ENCODE measurements at regions not wholly inside any gene's neighbourhood (a gene's known extent, or its start where the extent isn't known, plus 50 kb on each side); places are given as distances from the start of the nearest gene placed in this dataset.

DNA sequence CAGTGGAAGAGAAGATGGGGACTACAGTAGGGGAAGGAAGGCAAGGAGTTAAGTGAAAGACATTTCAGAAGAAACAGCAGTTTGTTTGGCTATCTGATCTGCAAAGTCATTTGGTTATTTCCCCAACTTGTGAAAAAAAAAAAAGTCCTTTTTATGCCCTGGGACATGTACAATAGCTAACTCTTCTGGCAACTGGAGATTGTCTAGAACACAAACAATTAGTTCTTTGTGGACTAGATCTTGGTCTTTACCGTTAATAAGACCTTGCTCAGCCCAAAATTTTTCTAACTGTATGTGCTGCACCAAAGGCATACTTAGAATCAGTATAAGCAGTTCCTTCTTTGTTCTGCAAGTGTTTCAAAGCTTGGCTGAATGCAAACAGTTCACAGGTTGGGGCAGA, 103.5 kb upstream of the NECTIN3 start:
- no peak overlapping the region for H3K4me3 ChIP-seq (ENCODE audit: low read depth, low read length, poor library complexity, severe bottlenecking)
- no peak for DNase-seq (ENCODE audit: low spot score)
- H3K9me3 ChIP-seq (ENCODE audit: low read depth, low read length, poor library complexity, severe bottlenecking): no peaks in the 10 kb centered on the region
- intact Hi-C loops (cut with micrococcal nuclease; ENCODE audit: unreplicated experiment): no loop called here
- no peaks in the 10 kb centered on the region for H3K36me3 ChIP-seq (ENCODE audit: insufficient read depth, low read length, poor library complexity, severe bottlenecking)
- POLR2A ChIA-PET (ENCODE audit: low non-redundant PET): no interaction called here
- no peak overlapping the region for H3K27ac ChIP-seq (ENCODE audit: low read depth, low read length, poor library complexity, severe bottlenecking)
- no peak for TF ChIP-seq CTCF (conservative IDR thresholded peaks at IDR 0.05; ENCODE audit: low read depth, low read length)
- TF ChIP-seq EZH2 (IDR thresholded peaks at IDR 0.05; ENCODE audit: borderline replicate concordance, low read depth, low read length, poor library complexity, severe bottlenecking): no peak
- BruUV-seq (replicated peaks): no TSS peak
- H3K27me3 ChIP-seq (replicated peaks; ENCODE audit: insufficient read depth, low read depth, low read length, poor library complexity): no peaks in the 10 kb centered on the region
- no peaks in the 10 kb centered on the region for H3K4me1 ChIP-seq (ENCODE audit: insufficient read depth, low read length, poor library complexity, severe bottlenecking)
- CTCF ChIA-PET: no interaction called here

- Histone ChIP-seq H3K4me1 (ENCODE audit: insufficient read depth, low read length, poor library complexity, severe bottlenecking) (no peaks in the 10 kb centered on the region), H3K9me3 (ENCODE audit: low read depth, low read length, poor library complexity, severe bottlenecking) (no peaks in the 10 kb centered on the region), H3K36me3 (ENCODE audit: insufficient read depth, low read length, poor library complexity, severe bottlenecking) (no peaks in the 10 kb centered on the region), H3K27ac (ENCODE audit: low read depth, low read length, poor library complexity, severe bottlenecking) (no peak overlapping the region), H3K27me3 (replicated peaks; ENCODE audit: insufficient read depth, low read depth, low read length, poor library complexity) (no peaks in the 10 kb centered on the region), H3K4me3 (ENCODE audit: low read depth, low read length, poor library complexity, severe bottlenecking) (no peak overlapping the region)
- TF ChIP-seq CTCF (conservative IDR thresholded peaks at IDR 0.05; ENCODE audit: low read depth, low read length) (no peak), EZH2 (IDR thresholded peaks at IDR 0.05; ENCODE audit: borderline replicate concordance, low read depth, low read length, poor library complexity, severe bottlenecking) (no peak)
- POLR2A ChIA-PET (ENCODE audit: low non-redundant PET): no interaction called here
- BruUV-seq (replicated peaks): no TSS peak
- CTCF ChIA-PET: no interaction called here
- intact Hi-C loops (cut with micrococcal nuclease; ENCODE audit: unreplicated experiment): no loop called here
- DNase-seq (ENCODE audit: low spot score): no peak
Observed at GRCh38 chr3:110969229-110970211, 102.1 kb upstream of the NECTIN3 start.

DNA sequence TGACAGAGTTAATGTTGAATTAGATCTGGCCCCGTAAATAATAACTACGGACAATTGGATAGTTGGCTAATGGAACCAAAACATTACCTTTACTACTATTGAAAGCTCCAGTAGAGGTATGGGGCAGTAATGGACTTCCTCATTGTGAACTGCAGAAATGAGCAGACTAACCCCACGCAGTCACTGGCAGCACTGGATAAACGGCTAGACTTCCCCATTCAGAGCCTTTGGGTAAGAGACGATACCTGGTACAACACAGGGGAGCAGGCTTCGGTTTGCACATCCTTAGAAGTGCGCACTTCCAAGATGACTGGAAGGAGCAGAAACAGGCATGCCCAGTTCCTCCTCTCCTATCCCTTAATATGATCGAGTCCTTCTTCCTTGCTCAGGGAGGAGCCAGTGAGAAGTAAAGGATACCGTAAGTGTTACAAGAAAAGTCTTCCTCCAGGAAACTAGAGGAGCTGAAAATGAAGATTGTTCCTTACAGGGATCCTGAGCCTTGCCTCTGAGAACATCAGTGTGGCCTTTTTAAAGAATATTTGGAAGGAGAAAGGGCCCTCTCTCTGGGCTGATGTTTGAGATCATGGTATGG, 100.5 kb upstream of the NECTIN3 start:
- ChIA-PET CTCF (no interaction called here), POLR2A (ENCODE audit: low non-redundant PET) (no interaction called here)
- Histone ChIP-seq H3K4me1 (ENCODE audit: insufficient read depth, low read length, poor library complexity, severe bottlenecking) (no peaks in the 10 kb centered on the region), H3K9me3 (ENCODE audit: low read depth, low read length, poor library complexity, severe bottlenecking) (no peaks in the 10 kb centered on the region), H3K27me3 (replicated peaks; ENCODE audit: insufficient read depth, low read depth, low read length, poor library complexity) (no peaks in the 10 kb centered on the region), H3K36me3 (ENCODE audit: insufficient read depth, low read length, poor library complexity, severe bottlenecking) (no peaks in the 10 kb centered on the region), H3K4me3 (ENCODE audit: low read depth, low read length, poor library complexity, severe bottlenecking) (no peak overlapping the region), H3K27ac (ENCODE audit: low read depth, low read length, poor library complexity, severe bottlenecking) (no peak overlapping the region)
- DNase-seq (ENCODE audit: low spot score): no peak
- intact Hi-C loops (cut with micrococcal nuclease; ENCODE audit: unreplicated experiment): no loop called here
- TF ChIP-seq CTCF (conservative IDR thresholded peaks at IDR 0.05; ENCODE audit: low read depth, low read length) (no peak), EZH2 (IDR thresholded peaks at IDR 0.05; ENCODE audit: borderline replicate concordance, low read depth, low read length, poor library complexity, severe bottlenecking) (no peak)
- no TSS peak for BruUV-seq (replicated peaks)

Data from A673 (cell line).